ACHN (cell line): ENCODE measurements at regions not wholly inside any gene's neighbourhood (a gene's known extent, or its start where the extent isn't known, plus 50 kb on each side); places are given as distances from the start of the nearest gene placed in this dataset.

ENCODE experiments used
- DNase-seq: peaks from one replicate; pipeline ENCODE4 v3.0.0-alpha.2; 2015
- in situ Hi-C: cut with HindIII; loops from 2 replicates; pipeline ENCODE4 v1.10.0; 2017; ENCODE audit warnings: low sequenced_read_pairs, low pct_ligation_motif_present, low pct_unique_long_range_greater_than_20kb

DNA sequence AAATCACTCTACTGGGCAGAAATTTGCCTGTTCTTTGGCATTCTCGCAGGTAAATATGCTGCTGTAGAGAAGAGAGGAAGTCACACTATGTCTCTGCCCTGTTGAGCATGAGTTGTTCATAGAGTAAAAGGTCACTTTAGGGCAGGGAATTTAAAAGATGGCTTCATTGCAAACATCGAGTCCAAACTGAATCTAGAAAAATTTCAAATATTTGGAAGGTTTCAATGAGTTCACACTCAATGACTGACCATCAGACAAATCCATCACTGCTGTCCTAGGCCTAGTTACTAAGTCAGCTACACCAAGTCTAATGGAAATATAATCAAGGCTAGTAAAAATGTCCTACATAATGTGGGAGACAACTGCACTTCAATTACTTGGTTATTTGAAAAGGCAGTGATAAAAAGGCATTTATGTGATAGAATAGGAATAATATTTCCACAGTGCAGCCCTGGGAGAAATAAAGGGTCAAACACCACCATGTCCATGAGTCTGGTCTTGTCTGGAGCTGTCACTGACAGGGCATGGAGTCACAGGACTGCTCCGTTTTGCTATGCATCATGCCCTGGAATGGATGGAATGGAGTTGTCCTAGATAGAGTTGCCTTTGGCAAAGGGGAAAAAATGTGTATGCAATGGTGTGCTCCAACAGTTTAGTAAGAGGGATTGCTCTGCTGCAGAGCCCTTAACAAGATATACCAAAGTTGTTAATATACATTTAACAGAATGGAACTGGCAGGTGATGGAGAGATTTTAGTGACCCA, 218.5 kb upstream of the DAPK1 start:
- in situ Hi-C loops, result no loop called here
- DNase-seq, result no peak

DNA sequence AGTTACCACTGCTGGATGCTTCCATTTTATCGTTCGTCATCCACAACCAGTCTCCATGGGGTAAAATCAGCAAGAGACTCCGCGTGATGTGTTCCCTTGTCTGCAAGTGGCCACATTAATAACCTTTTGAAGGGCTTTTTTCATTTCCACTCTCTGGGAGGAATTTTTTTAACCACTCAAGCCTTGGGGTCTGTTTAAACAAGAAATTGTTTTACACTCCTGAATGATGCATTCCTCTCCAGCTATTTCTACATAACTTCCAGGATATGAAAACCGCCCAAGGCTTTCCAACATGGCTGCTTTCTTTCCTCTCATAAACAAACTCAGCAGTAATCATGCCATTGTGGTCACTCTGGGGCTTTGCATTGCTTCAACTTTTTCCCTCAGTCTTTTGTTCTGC, 217.2 kb upstream of the DAPK1 start:
- no peak for DNase-seq
- in situ Hi-C loops, result no loop called here

DNA sequence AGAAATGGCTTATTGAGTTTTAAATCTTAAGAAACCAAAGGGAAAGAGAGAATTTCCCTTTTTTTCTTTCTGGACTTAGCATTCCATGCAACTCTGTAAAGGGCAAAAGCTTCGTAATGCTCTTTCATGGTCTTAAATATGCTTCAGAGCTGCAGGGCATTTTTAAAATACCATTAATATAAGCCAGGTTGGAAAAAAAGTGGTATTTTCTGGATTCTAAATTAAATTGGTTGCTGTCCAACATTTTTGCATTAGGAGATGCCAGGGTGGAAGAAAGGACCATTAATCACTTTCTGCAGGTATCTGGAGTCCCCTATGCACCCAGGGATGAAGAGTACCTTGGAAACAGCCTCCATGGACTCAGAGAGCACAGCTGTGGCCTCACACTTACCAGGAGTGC, 215.1 kb upstream of the DAPK1 start:
- in situ Hi-C loops, result no loop called here
- no peak for DNase-seq

DNA sequence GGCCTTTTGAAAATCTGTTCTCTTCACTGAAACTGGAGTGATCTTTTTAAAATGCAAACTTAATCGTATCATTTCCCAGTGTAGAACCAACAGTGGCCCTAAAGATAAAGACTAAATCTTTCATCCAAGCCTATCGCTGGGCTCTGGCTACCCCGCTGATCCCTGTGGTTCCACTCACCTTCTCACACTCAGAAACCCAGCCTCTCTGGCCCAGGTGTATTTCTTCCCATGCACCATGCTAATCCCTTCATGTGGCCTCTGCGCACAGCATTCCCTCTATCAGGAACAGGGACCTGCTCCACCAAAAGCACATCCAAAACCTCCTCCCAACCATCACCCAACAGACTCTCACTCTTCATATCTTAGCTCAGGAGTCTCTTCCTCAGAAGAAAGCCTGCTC, 214.1 kb upstream of the DAPK1 start:
- in situ Hi-C loops, result no loop called here
- DNase-seq, result no peak

DNA sequence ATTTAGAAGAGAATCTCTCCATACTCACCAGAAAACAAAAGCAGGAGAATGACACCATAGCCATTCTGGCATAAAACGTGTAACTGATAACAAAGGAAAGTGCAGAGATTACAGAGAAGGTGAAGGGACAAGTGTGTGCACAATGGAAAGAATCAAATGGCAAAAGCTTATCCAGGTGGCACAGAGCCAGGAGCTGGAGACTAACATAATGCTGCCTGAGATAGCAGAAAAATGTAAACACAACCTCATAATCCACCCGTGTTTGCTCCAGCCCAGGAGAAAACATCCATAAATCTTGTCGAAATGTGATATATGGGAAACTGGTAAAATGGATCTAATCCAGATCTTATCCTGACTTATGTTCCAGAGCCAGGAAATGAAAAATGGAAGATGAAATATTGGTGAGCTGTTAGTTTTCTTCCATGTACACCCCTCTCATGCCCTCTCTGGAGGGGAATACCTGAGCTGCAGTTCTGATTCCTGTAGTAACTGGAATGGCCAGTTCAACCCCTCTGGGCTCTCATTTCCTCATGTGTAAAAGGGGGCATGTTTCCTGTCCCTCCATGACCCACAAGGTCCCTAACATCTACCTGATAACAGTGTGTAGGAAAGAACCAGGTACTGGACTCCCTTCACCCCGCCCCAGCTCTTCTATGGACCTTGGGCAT, 212.3 kb upstream of the DAPK1 start:
- DNase-seq, result no peak
- in situ Hi-C loops, result no loop called here

DNA sequence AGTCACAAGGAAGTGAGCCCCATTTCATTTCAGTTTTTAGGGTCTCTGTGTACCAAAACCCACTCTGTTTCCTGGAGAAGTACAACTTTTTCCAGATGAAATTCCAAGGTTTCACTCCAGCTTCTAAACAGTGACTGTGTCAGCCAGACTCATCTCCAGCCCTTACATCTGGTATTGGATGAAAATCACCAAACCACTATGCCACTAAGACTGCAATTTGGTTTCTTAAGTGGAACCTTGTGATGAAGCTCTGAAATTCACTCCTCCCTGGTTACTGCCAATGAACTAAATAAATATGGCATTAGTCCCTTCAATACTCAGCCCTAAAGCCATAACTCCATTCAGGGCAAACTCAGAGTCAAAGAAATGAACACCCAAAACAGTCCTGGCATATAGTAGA, 211.2 kb upstream of the DAPK1 start:
- no peak for DNase-seq
- in situ Hi-C loops, result no loop called here

DNA sequence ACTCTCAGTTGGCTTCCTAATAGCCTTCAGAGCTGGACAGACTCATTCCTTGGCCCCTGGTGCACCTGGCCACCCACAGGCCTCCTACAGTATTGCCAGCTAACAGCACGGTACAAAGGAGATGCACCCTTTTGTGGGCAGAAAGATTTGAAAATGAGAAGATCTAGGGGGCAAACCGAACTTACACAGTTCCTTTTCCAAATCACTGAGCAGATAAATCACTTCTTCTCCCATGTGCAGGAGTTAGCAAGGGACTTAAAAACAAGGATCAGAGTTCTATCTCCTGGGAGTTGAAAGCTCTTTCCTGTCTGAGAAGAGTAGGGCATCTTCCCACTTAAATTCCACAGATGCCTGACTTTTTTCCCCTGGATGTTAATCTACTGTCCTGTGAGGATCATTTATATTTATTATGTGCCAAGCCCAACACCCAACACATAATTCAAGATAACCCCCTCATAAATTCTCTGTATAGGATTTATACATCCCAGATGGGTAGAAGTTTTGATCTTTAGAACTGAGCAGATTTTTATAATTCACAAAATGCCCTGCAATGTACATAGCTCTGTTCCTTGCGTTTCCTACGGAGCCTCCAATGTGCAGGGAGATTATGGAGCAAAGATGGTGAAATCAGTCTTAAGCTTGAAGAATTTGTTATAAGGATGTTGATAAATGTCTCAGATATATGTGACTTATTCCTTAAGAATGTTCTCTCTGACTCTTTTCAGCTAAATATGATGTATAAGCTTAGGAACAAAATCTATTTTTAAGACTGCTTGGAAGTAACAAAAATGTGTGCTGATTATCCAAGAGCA, 207.2 kb upstream of the DAPK1 start:
- no peak for DNase-seq
- in situ Hi-C loops, result no loop called here

DNA sequence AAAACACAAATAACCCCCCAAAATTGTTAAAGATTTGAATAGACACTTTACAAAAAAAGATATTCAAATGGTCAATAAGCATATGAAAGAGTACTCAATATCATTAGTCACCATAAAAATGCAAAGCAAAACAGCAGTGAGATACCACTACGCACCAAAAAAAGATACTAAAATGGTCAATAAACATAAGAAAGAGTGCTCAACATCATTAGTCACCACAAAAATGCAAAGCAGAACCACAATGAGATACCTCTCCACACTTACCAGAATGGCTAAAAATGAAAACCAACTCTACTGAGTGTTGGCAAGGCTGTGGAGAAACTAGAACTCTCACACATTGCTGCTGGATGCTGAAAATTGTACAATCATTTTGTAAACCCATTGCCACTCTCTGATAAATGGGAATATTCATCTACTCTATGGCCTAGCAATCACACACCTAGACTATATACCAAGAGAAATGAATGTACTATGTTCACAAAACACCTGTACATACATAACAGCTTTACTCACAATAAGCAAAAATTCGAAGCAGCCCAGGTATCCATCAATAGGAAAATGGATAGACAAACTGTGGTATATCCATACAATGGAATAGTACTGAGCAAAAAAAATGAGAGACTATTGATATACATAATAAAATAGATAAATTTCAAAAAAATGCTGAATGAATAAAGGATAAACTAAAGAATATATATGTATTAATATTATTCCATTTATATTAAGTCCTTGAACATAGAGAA, 205.0 kb upstream of the DAPK1 start:
- DNase-seq, result no peak
- in situ Hi-C loops, result no loop called here

DNA sequence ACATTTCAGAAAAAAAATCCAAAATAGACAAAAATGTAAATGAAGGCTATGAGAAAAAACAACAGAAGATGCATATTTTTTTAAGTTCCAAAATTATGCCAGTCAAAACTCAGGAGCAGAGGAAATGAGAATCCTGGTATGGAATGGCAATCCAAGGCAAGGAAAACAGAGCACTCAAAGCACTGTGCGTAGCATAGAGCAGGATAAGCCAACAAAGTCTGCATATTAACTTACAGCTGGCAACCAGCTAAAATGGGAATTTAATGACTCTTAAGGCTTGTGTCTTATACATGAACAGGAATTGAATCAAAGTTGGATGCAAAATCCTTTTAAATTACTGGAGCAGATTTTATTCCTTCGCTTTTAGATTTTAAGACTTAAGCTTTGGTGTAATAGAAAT, 203.5 kb upstream of the DAPK1 start:
- no peak for DNase-seq
- in situ Hi-C loops, result no loop called here

DNA sequence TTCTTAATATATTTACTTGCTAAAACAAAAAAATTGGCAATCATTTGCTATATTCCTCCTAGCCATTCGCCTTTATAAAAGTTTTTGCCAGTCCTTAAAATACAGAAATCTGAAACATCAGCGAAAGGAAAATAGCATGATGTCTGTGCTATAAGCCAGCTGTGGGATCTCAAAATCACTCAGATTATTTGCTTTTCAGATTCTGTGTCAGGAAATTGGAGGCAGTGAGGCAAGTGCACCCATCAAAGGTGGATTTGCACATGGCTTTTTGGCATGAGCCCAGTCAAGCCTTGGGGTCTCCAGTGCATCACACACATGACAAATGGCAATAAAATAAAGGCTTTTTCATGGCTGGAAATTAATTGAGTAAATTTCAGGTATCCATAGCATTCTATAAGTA, 196.8 kb upstream of the DAPK1 start:
- in situ Hi-C loops, result no loop called here
- no peak for DNase-seq

DNA sequence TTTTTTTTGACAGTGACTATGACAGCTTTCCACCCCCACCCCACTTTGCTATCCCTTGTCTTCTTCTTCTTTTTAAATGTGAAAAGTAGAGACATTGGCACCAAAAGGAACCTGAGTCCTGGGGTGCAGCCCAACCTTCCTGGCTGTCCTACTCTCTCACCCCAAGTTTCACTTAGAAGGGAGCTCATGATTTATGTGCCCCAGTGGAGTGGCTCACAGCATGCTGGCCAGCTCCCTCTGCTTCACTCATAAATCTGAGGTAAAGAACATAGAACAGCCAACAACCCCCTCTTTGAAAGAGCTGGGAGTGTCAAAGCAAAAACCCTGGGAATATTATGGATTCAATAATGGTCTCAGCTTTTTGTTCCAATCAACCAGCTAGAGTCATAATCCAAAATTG, 196.3 kb upstream of the DAPK1 start:
- in situ Hi-C loops, result no loop called here
- DNase-seq, result no peak

DNA sequence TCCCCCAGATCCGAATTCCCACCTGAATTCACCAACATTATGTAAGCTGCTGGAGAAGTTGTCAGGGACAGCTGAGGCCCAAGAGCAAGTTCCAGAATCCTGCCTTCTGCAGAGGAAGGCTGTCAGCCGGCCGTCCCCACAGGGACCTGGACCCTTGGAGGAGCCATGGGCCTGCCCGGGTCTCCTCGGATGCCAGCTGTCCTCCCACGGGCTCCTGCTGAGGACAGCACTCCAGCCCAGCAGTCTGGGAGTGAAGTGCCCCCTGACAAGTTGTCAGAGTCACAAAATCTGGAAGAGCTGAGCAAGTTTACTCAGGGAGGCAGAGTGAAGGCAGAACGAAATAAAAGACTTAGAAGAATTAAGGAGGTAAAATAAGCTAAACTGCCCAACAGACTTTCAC, 192.5 kb upstream of the DAPK1 start:
- no peak for DNase-seq
- in situ Hi-C loops, result no loop called here

DNA sequence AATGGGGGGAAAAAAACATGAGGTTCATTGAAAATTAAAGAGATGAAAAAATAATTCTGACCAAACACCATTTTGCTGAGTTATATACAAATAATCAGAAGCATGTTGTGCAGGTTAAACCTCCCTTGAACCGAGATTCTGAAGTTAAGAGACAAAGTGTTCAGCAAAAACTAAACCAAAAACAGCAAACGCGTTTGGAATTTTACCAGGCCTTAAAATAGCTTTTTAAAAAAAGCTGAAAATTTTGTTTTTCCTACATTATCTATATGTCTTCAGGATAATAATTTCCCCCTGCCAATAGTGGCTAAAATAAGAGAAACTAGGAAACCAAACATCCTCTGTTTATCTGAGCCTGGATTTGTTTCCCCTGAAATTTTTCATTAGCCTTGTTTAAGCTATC, 191.7 kb upstream of the DAPK1 start:
- in situ Hi-C loops, result no loop called here
- DNase-seq, result no peak

DNA sequence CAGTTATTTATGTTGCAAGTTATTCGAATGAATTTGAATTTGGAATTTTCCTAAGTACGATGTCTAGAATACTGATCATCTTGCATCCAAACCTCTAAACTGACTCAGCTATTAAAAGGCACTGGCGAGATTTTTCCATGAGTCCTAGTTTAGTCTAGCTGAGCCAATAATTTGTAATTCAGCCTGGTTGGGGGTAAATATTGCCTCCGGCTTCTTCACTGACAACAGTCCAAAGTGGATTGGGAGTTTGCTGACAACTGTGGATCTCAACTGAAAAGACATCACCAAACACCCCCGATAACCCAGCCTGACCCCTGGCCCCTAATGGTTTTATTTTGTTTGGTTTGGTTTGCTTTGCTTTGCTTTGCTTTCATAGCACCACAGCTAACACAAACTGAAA, 189.8 kb upstream of the DAPK1 start:
- in situ Hi-C loops, result no loop called here
- DNase-seq, result no peak

DNA sequence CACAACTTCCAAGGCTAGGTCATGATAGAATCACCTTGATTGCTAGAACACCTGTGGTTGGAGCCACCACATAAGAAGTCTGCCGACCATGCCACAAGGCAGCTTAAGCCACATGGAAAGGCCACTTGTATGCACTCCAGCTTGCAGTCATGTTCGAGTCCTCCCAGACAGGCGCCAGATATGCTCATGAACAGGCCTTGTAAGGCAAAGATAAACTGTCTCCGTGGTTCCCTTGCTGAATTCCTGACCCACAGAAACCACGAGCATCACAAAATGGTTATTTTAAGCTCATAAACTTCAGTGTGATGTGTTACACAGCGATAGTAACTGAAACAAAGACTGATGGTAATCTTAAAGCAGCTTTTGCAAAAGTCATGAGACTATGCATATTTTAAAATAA, 188.4 kb upstream of the DAPK1 start:
- DNase-seq, result no peak
- in situ Hi-C loops, result no loop called here

DNA sequence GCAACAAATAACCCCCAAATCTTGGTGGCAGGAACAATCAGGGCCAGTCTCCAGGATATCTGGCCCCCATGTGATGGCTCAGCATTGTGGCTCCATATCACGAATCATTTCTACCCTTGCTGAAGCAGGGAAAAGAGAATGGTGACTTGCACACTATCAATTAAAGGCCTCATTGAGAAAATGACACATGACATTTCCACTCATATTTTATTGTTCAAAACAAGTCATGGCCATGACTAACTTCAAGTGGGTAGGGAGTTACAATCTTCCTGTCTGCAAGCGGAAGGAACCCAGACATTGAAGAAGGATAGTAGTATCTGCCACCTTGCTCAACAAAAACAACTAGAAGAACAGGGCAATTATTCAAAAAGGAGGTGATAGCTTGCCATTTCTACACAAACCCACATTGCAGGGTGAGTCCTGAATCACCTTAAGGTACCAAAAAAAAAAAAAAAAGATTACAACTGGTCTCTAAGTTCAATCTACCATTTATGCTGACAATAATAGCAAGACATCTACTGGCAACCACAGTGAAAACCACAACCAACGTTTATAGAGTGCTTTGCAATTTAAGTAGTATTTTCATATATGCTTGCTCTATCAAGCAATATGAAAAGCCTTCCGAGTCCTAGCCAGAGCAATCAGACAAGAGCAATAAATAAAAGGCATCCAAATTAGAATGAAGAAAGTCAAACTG, 186.7 kb upstream of the DAPK1 start:
- DNase-seq, result no peak
- in situ Hi-C loops, result no loop called here

DNA sequence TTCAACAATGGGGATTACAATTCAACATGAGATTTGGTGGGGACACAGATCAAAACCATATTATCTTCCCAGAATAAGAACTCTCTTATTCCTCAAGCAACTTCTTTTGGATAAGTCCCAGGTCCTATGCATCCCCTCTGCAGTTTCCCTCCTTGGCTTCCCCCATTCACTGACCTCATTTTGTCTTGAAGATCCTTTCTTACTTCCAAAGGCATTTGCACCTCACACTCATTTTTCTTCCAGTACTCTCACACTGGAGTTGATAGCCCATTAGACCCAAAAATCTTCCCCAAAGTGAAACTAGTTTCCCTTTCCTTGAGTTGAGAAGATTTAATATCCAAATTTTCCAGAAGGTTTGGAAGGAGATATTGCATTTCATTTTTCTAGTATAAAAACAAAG, 178.0 kb upstream of the DAPK1 start:
- in situ Hi-C loops, result no loop called here
- no peak for DNase-seq

DNA sequence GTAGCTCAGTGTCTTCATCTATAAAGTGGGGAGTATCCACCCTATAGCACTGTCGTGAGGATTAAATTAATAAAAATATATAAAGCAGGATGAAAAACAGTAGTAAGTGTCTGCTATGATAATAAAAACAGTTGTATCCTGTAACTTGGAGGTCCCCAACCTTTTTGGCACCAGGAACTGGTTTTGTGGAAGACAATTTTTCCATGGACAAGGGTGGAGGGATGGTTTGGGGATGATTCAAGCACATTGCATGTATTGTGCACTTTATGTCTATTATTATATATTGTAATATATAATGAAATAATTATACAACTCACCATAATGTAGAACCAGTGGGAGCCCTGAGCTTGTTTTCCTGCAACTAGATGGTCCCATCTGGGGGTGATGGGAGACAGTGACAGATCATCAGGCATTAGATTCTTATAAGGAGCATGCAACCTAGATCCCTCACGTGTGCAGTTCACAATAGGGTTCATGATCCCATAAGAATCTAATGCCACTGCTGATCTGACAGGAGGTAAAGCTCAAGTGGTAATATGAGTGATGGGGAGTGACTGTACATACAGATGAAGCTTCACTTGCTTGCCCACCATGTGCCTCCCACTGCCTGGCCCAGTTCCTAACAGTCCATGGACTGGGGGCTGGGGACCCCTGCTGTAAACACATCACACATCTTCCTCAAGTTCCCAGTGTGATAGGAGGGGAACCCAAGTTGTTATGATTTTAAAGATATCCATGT, 177.4 kb upstream of the DAPK1 start:
- no peak for DNase-seq
- in situ Hi-C loops, result no loop called here
